OCI-LY1 (cell line): ENCODE measurements at regions not wholly inside any gene's neighbourhood (a gene's known extent, or its start where the extent isn't known, plus 50 kb on each side); places are given as distances from the start of the nearest gene placed in this dataset.

Experiments used
- H2AFZ ChIP-seq: fragments of 200-600 bp; sonication (generic), shearing (Covaris generic); 2 replicates; pipeline ENCODE4 v1.6.0; 2014; ENCODE audit warnings: antibody characterized with exemption, mild to moderate bottlenecking, low read length
- H3F3A ChIP-seq: fragments of 200-600 bp; sonication (generic), shearing (Covaris generic); 2 replicates; pipeline ENCODE4 v1.6.0; 2014; ENCODE audit warnings: mild to moderate bottlenecking, antibody characterized with exemption, low read length, moderate library complexity; ENCODE audit not compliant: insufficient read depth
- H3K27ac ChIP-seq: fragments of 200-600 bp; sonication (generic); 2 replicates; pipeline ENCODE4 v1.5.1; 2014; ENCODE audit warnings: low read length, mixed run types, mild to moderate bottlenecking, low read depth; ENCODE audit not compliant: poor library complexity, severe bottlenecking
- H3K27me3 ChIP-seq: fragments of 200-600 bp; sonication (generic); 2 replicates; pipeline ENCODE4 v1.6.0; 2014; ENCODE audit warnings: antibody characterized with exemption, mild to moderate bottlenecking, low read length, moderate library complexity; ENCODE audit not compliant: insufficient read depth
- H3K36me3 ChIP-seq: fragments of 200-600 bp; sonication (generic); 2 replicates; pipeline ENCODE4 v1.6.1; 2014; ENCODE audit warnings: mild to moderate bottlenecking, antibody characterized with exemption, low read length, moderate library complexity, mixed read lengths; ENCODE audit not compliant: insufficient read depth
- H3K4me1 ChIP-seq: fragments of 200-600 bp; sonication (generic); 2 replicates; pipeline ENCODE4 v1.5.1; 2014; ENCODE audit warnings: mild to moderate bottlenecking, low read length, moderate library complexity; ENCODE audit not compliant: insufficient read depth, severe bottlenecking
- H3K4me2 ChIP-seq: fragments of 200-600 bp; sonication (generic), shearing (Covaris generic); 2 replicates; pipeline ENCODE4 v1.6.1; 2014; ENCODE audit warnings: low read length
- H3K4me3 ChIP-seq: fragments of 200-600 bp; sonication (generic); 2 replicates; pipeline ENCODE4 v1.5.1; 2014; ENCODE audit warnings: low read length, low read depth, mild to moderate bottlenecking, mixed read lengths; ENCODE audit not compliant: poor library complexity, severe bottlenecking
- H3K79me2 ChIP-seq: fragments of 200-600 bp; shearing (Covaris generic); 2 replicates; pipeline ENCODE4 v1.6.1; 2016; ENCODE audit warnings: mixed run types, low read length, mixed read lengths; ENCODE audit not compliant: insufficient read depth
- H3K9ac ChIP-seq: fragments of 200-600 bp; sonication (generic), shearing (Covaris generic); 2 replicates; pipeline ENCODE4 v1.6.1; 2014; ENCODE audit warnings: mild to moderate bottlenecking, low read length, mixed read lengths
- H3K9me2 ChIP-seq: fragments of 200-600 bp; sonication (generic), shearing (Covaris generic); 2 replicates; pipeline ENCODE4 v1.6.1; 2014; ENCODE audit warnings: low read depth, mild to moderate bottlenecking, low read length, mixed read lengths
- H3K9me3 ChIP-seq: fragments of 200-600 bp; shearing (Covaris generic); 2 replicates; pipeline ENCODE4 v1.6.1; 2014; ENCODE audit warnings: low read length, mixed read lengths
- H4K20me1 ChIP-seq: fragments of 200-600 bp; sonication (generic), shearing (Covaris generic); 2 replicates; pipeline ENCODE4 v1.6.0; 2016; ENCODE audit warnings: mild to moderate bottlenecking, low read length; ENCODE audit not compliant: insufficient read depth
- EZH2 ChIP-seq: fragments of 200-600 bp; sonication (generic), shearing (Covaris generic); IDR thresholded peaks from 2 replicates; pipeline ENCODE4 v1.8.0; 2017; ENCODE audit warnings: borderline replicate concordance, mixed run types, mild to moderate bottlenecking, antibody characterized with exemption, low read length, moderate library complexity, mixed read lengths
- TF ChIP-seq, protein P1 (sequence below): fragments of 200-600 bp; sonication (generic), shearing (Covaris generic); IDR thresholded peaks from 2 replicates; pipeline ENCODE4 v1.5.1; 2017; ENCODE audit warnings: mild to moderate bottlenecking, antibody characterized with exemption, low read length, moderate library complexity, mixed read lengths

DNA sequence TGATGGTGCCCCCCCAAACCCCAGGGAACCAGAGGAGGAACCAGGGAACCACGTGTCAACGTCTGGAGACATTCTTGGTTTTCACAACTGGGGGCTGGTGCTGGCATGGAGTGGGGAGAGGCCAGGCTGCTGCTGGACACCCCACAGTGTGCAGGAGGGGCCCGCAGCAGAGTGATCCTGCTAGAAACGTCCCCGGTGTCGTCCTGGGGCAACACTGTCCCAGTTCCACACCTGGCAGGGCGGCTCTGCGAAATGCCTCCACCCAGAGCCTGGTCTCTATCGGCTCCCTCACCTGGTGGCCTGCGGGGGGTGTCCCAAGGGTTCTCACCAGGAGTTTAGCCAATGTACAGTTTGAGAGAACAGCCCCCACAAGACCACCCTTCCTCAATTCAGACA lies 226.3 kb downstream of the CTTN start:
- H3F3A ChIP-seq = no peaks in the 10 kb centered on the region
- H3K36me3 ChIP-seq = no peaks in the 10 kb centered on the region
- H3K9me3 ChIP-seq = no peaks in the 10 kb centered on the region
- no peak overlapping the region for H2AFZ ChIP-seq
- H3K4me1 ChIP-seq = no peaks in the 10 kb centered on the region
- no peak overlapping the region for H3K4me2 ChIP-seq
- H3K79me2 ChIP-seq = no peaks in the 10 kb centered on the region
- no peak overlapping the region for H3K27ac ChIP-seq
- no peak overlapping the region for H3K9ac ChIP-seq
- H3K4me3 ChIP-seq = no peak overlapping the region
- no peaks in the 10 kb centered on the region for H4K20me1 ChIP-seq
- no peaks in the 10 kb centered on the region; the same call in 1 of the 2 replicates for H3K27me3 ChIP-seq
- TF ChIP-seq EZH2 = no peak
- TF ChIP-seq, protein P1, sequence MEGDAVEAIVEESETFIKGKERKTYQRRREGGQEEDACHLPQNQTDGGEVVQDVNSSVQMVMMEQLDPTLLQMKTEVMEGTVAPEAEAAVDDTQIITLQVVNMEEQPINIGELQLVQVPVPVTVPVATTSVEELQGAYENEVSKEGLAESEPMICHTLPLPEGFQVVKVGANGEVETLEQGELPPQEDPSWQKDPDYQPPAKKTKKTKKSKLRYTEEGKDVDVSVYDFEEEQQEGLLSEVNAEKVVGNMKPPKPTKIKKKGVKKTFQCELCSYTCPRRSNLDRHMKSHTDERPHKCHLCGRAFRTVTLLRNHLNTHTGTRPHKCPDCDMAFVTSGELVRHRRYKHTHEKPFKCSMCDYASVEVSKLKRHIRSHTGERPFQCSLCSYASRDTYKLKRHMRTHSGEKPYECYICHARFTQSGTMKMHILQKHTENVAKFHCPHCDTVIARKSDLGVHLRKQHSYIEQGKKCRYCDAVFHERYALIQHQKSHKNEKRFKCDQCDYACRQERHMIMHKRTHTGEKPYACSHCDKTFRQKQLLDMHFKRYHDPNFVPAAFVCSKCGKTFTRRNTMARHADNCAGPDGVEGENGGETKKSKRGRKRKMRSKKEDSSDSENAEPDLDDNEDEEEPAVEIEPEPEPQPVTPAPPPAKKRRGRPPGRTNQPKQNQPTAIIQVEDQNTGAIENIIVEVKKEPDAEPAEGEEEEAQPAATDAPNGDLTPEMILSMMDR = no peak
- H3K9me2 ChIP-seq = no peaks in the 10 kb centered on the region

DNA sequence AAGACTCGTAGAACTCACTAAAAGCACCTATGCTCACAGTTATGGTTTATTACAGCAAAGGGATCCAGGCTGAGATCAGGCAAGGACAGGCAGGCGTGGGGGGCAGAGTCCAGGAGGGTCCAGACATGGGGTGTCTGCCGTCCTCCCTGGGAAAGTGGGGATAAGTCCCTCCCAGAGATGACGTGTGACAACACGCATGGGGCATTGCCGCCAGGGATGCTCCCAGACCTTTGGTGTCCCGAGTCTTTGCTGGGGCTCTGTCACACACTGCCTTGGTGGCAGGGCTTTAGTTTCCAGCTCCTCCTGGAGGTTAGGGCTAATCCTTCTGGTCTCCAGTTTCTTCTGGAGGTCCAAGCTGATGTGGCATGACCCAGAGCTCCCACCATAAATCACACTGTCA lies 226.7 kb downstream of the CTTN start:
- no peak overlapping the region for H3K4me2 ChIP-seq
- H2AFZ ChIP-seq = no peak overlapping the region
- no peaks in the 10 kb centered on the region for H3F3A ChIP-seq
- no peaks in the 10 kb centered on the region for H3K9me2 ChIP-seq
- no peaks in the 10 kb centered on the region for H4K20me1 ChIP-seq
- TF ChIP-seq EZH2 = no peak
- TF ChIP-seq, protein P1 = no peak
- H3K36me3 ChIP-seq = no peaks in the 10 kb centered on the region
- H3K4me3 ChIP-seq = no peak overlapping the region
- no peaks in the 10 kb centered on the region for H3K4me1 ChIP-seq
- no peak overlapping the region for H3K9ac ChIP-seq
- H3K9me3 ChIP-seq = no peaks in the 10 kb centered on the region
- H3K27ac ChIP-seq = no peak overlapping the region
- H3K27me3 ChIP-seq = no peaks in the 10 kb centered on the region; the same call in 1 of the 2 replicates
- no peaks in the 10 kb centered on the region for H3K79me2 ChIP-seq

DNA sequence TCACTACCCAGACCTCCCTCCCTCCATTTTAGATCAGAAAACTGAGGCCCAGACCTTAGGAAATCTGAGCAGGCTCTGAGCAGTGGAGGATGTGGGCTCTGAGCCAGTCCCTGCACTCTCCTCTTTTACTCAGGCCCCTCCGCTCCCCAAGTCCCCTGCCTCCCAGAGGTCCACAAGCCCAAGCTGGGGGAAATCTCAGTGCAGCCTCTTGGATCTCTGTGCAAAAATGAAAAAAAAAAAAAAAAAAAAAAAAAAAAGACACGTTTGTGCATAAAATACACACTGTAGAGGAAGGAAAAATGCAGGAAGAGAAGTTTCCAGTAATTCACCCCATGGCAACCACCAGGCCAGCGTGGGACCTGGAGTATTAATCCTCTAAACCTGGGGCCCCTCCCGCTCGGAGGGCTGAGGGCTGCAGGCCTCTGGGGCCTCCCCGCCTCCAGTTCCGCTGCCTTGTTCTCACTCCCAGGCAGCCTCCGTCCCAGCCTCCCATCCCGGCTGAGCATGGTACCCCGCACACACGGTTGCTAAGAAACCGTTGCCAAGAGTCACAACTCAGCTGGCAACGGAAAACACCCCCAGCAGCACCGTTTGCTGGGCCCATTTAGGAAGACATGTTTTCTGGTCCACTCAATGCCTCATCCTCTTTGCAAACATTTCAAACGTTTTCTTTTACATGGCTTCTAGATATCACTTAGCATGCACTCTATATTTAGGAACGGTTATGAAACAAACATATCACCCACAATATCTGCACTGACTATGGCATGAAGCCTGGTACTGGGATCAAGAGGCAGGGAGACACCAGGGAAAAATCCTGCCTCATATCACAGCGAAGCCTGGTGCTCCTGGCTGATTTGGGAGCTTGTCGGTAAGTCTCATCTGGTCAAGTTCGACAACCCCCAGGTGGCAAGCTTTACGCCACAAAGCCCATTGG lies 227.5 kb downstream of the CTTN start:
- H3K36me3 ChIP-seq = no peaks in the 10 kb centered on the region
- H3K79me2 ChIP-seq = no peaks in the 10 kb centered on the region
- no peak overlapping the region for H3K9ac ChIP-seq
- H3K27ac ChIP-seq = no peak overlapping the region
- H3K4me3 ChIP-seq = no peak overlapping the region
- H3K4me2 ChIP-seq = no peak overlapping the region
- H3K4me1 ChIP-seq = no peaks in the 10 kb centered on the region
- TF ChIP-seq, protein P1 = no peak
- no peak for TF ChIP-seq EZH2
- no peaks in the 10 kb centered on the region for H4K20me1 ChIP-seq
- no peaks in the 10 kb centered on the region; the same call in 1 of the 2 replicates for H3K27me3 ChIP-seq
- no peaks in the 10 kb centered on the region for H3K9me3 ChIP-seq
- H3K9me2 ChIP-seq = no peaks in the 10 kb centered on the region
- no peak overlapping the region for H2AFZ ChIP-seq
- H3F3A ChIP-seq = no peaks in the 10 kb centered on the region
